ENCODE measurements at regions not wholly inside any gene's neighbourhood (a gene's known extent, or its start where the extent isn't known, plus 50 kb on each side); places are given as distances from the start of the nearest gene placed in this dataset.
"Not testable (repeated sequence)": the region's sequence is repeated elsewhere in the genome, so short reads cannot be mapped to it uniquely, and the experiment has no call there.

DNA sequence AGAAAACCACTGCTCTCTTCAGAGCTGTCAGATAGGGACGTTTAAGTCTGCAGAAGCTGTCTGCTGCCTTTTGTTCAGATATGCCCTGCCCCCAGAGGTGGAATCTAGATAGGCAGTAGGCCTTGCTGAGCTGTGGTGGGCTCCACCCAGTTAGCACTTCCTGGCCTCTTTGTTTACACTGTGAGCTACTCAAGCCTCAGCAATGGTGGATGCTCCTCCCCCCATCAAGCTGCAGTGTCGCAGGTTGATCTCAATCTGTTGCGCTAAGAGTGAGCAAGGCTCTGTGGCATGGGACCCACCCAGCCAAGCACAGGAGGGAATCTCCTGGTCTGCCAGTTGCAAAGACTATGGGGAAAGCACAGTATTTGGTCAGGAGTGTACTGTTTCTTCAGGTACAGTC, 59.2 kb upstream of the ZNF641 start (continued):
- peak; percentile 97 to 98 for TF ChIP-seq FOXA3 (CRISPR knock-in tag; conservative IDR thresholded peaks at IDR 0.05 in 1 of 2, IDR thresholded peaks at IDR 0.05 in 1 of 2)
- peak; percentile 30 for TF ChIP-seq MEIS2 (IDR thresholded peaks at IDR 0.05; ENCODE audit: partially characterized antibody)
- TF ChIP-seq MTA3 (IDR thresholded peaks at IDR 0.05; ENCODE audit: borderline replicate concordance) = peak; percentile 45; the same call in 1 of the 2 replicates
- peak; percentile 54 to 59 for TF ChIP-seq NRF1 (conservative IDR thresholded peaks at IDR 0.05 in 1 of 2, IDR thresholded peaks at IDR 0.05 in 1 of 2)
- peak; percentile 37; the same call in 1 of the 2 replicates for TF ChIP-seq DMBX1 (CRISPR knock-in tag; IDR thresholded peaks at IDR 0.05; ENCODE audit: borderline replicate concordance)
- peak; percentile 13; the same call in 1 of the 2 replicates for TF ChIP-seq TAL1 (IDR thresholded peaks at IDR 0.05)
- peak; percentile 96 for TF ChIP-seq FOXK2 (conservative IDR thresholded peaks at IDR 0.05 in 1 of 2, IDR thresholded peaks at IDR 0.05 in 1 of 2; ENCODE audit: low read depth in 2 of 2)
- TF ChIP-seq NR2C1 (IDR thresholded peaks at IDR 0.05); JUND (tag; IDR thresholded peaks at IDR 0.05; ENCODE audit: borderline replicate concordance, low read depth, low read length): not testable (repeated sequence)
- 0 out of 2 replicates have a peak, but pooled peaks have one; percentile 39 for TF ChIP-seq NR2C1 (tag; IDR thresholded peaks at IDR 0.05)
- TF ChIP-seq ETV1 (tag; conservative IDR thresholded peaks at IDR 0.05; ENCODE audit: low read depth) = peak; percentile 54
- TF ChIP-seq, protein P1, sequence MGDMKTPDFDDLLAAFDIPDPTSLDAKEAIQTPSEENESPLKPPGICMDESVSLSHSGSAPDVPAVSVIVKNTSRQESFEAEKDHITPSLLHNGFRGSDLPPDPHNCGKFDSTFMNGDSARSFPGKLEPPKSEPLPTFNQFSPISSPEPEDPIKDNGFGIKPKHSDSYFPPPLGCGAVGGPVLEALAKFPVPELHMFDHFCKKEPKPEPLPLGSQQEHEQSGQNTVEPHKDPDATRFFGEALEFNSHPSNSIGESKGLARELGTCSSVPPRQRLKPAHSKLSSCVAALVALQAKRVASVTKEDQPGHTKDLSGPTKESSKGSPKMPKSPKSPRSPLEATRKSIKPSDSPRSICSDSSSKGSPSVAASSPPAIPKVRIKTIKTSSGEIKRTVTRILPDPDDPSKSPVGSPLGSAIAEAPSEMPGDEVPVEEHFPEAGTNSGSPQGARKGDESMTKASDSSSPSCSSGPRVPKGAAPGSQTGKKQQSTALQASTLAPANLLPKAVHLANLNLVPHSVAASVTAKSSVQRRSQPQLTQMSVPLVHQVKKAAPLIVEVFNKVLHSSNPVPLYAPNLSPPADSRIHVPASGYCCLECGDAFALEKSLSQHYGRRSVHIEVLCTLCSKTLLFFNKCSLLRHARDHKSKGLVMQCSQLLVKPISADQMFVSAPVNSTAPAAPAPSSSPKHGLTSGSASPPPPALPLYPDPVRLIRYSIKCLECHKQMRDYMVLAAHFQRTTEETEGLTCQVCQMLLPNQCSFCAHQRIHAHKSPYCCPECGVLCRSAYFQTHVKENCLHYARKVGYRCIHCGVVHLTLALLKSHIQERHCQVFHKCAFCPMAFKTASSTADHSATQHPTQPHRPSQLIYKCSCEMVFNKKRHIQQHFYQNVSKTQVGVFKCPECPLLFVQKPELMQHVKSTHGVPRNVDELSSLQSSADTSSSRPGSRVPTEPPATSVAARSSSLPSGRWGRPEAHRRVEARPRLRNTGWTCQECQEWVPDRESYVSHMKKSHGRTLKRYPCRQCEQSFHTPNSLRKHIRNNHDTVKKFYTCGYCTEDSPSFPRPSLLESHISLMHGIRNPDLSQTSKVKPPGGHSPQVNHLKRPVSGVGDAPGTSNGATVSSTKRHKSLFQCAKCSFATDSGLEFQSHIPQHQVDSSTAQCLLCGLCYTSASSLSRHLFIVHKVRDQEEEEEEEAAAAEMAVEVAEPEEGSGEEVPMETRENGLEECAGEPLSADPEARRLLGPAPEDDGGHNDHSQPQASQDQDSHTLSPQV (IDR thresholded peaks at IDR 0.05) = 0 out of 2 replicates have a peak, but pooled peaks have one; percentile 25
- TF ChIP-seq RB1 (IDR thresholded peaks at IDR 0.05; ENCODE audit: low read depth) = peak; percentile 44; the same call in 1 of the 2 replicates
- TF ChIP-seq KLF1 (tag; IDR thresholded peaks at IDR 0.05) = 0 out of 2 replicates have a peak, but pooled peaks have one; percentile 56
- peak in 1 of 2 experiments; percentile 12; a peak in 1 of 4 replicates for TF ChIP-seq TBL1XR1 (IDR thresholded peaks at IDR 0.05; ENCODE audit: low read length in 2 of 2)
- peak; percentile 53; the same call in 1 of the 2 replicates for TF ChIP-seq CREM (IDR thresholded peaks at IDR 0.05; ENCODE audit: low read depth)
- TF ChIP-seq MNT (conservative IDR thresholded peaks at IDR 0.05) = peak in 1 of 2 experiments; percentile 48; a peak in 1 of 4 replicates
- peak; percentile 55; the same call in 1 of the 2 replicates for TF ChIP-seq ARID1B (IDR thresholded peaks at IDR 0.05)
- TF ChIP-seq MAZ (CRISPR knock-in tag; conservative IDR thresholded peaks at IDR 0.05 in 1 of 2, IDR thresholded peaks at IDR 0.05 in 1 of 2) = peak; percentile 30 to 60; a peak in 2 of 4 replicates
- 0 out of 2 replicates have a peak, but pooled peaks have one; percentile 18 for TF ChIP-seq SPI1 (IDR thresholded peaks at IDR 0.05; ENCODE audit: borderline replicate concordance, low read depth, low read length)
- TF ChIP-seq JUND (IDR thresholded peaks at IDR 0.05; ENCODE audit: borderline replicate concordance, low read depth, low read length) = peak; percentile 50; the same call in 1 of the 2 replicates
- 0 out of 2 replicates have a peak, but pooled peaks have one; percentile 13 for TF ChIP-seq KLF6 (CRISPR knock-in tag; IDR thresholded peaks at IDR 0.05; ENCODE audit: borderline replicate concordance)
- peak in 1 of 2 experiments; percentile 37; a peak in 1 of 4 replicates for TF ChIP-seq TRIM24 (IDR thresholded peaks at IDR 0.05)
- peak; percentile 55; the same call in 1 of the 2 replicates for TF ChIP-seq L3MBTL2 (IDR thresholded peaks at IDR 0.05)
- TF ChIP-seq SOX6 (IDR thresholded peaks at IDR 0.05) = peak; percentile 66
